Peyer's patch (tissue), 4 donors: ENCODE measurements at regions not wholly inside any gene's neighbourhood (a gene's known extent, or its start where the extent isn't known, plus 50 kb on each side); places are given as distances from the start of the nearest gene placed in this dataset.
"Not testable (repeated sequence)": the region's sequence is repeated elsewhere in the genome, so short reads cannot be mapped to it uniquely, and the experiment has no call there.

Source experiments
- DNase-seq, 3 donors: peaks; one replicate each; pipeline ENCODE4 v3.0.0-alpha.2; 2017 to 2019
- H3K27ac ChIP-seq, 4 donors: fragments of 200-600 bp; sonication (generic); one replicate each; pipeline ENCODE4 v1.5.1; 2016 to 2019
- H3K27me3 ChIP-seq, 2 donors: fragments of 200-600 bp; sonication (generic); one replicate each; pipeline ENCODE4 v1.5.1; 2019
- H3K36me3 ChIP-seq, 3 donors: fragments of 200-600 bp; sonication (generic); one replicate each; pipeline ENCODE4 v1.5.1; 2016 to 2019
- H3K4me1 ChIP-seq, 4 donors: fragments of 200-600 bp; sonication (generic); one replicate each; pipeline ENCODE4 v1.5.1; 2016 to 2019
- H3K4me3 ChIP-seq, 4 donors: fragments of 200-600 bp; sonication (generic); 1 replicate in 3 of 4; 2 replicates in 1 of 4; pipeline ENCODE4 v1.5.1; 2016 to 2019; ENCODE audit warnings: mild to moderate bottlenecking in 1 of 4
- H3K9me3 ChIP-seq, 4 donors: fragments of 200-600 bp; sonication (generic); one replicate each; pipeline ENCODE4 v1.5.1; 2016 to 2019; ENCODE audit warnings: mild to moderate bottlenecking in 1 of 4
- POLR2A ChIP-seq, 2 donors: fragments of 450-650 bp; IDR thresholded peaks; one replicate each; pipeline ENCODE4 v1.5.1; 2017; ENCODE audit warnings: antibody characterized with exemption in 2 of 2, mild to moderate bottlenecking in 2 of 2, moderate library complexity in 2 of 2
- TF ChIP-seq, protein P1 (sequence below), 6 experiments: fragments of 450-650 bp in 4 of 6; fragments of 200-600 bp in 2 of 6; sonication (generic) in 1 of 6; IDR thresholded peaks; one replicate each; pipeline ENCODE4 v1.5.1; 2017 to 2019; ENCODE audit warnings: antibody characterized with exemption in 6 of 6, mild to moderate bottlenecking in 3 of 6, moderate library complexity in 1 of 6

DNA sequence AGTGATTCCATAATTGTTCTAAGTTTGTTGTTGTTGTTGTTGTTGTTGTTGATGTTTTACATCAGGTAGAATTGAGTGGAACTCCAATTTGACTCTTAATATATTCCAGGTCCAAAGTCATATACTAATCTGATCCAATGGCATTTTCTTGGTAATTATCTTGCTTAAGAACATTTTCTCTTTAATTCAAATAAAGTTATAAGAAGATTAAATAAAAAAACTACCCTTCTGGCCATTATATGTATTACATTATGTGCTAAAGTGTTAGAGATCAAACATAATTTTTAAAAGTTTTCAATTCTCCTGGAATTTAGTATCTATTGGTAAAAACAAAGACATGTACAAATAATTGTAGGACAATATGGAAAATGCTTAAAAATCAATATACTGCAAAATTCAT lies 775.4 kb downstream of the LUZP2 start:
- TF ChIP-seq POLR2A (IDR thresholded peaks at IDR 0.05): no peak
- TF ChIP-seq, protein P1, sequence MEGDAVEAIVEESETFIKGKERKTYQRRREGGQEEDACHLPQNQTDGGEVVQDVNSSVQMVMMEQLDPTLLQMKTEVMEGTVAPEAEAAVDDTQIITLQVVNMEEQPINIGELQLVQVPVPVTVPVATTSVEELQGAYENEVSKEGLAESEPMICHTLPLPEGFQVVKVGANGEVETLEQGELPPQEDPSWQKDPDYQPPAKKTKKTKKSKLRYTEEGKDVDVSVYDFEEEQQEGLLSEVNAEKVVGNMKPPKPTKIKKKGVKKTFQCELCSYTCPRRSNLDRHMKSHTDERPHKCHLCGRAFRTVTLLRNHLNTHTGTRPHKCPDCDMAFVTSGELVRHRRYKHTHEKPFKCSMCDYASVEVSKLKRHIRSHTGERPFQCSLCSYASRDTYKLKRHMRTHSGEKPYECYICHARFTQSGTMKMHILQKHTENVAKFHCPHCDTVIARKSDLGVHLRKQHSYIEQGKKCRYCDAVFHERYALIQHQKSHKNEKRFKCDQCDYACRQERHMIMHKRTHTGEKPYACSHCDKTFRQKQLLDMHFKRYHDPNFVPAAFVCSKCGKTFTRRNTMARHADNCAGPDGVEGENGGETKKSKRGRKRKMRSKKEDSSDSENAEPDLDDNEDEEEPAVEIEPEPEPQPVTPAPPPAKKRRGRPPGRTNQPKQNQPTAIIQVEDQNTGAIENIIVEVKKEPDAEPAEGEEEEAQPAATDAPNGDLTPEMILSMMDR (IDR thresholded peaks at IDR 0.05): no peak
- DNase-seq: no peak
- Histone ChIP-seq H3K27ac (no peak overlapping the region), H3K4me3 (no peak overlapping the region), H3K36me3 (no peaks in the 10 kb centered on the region), H3K27me3 (no peaks in the 10 kb centered on the region), H3K4me1 (no peaks in the 10 kb centered on the region), H3K9me3 (no peaks in the 10 kb centered on the region)

DNA sequence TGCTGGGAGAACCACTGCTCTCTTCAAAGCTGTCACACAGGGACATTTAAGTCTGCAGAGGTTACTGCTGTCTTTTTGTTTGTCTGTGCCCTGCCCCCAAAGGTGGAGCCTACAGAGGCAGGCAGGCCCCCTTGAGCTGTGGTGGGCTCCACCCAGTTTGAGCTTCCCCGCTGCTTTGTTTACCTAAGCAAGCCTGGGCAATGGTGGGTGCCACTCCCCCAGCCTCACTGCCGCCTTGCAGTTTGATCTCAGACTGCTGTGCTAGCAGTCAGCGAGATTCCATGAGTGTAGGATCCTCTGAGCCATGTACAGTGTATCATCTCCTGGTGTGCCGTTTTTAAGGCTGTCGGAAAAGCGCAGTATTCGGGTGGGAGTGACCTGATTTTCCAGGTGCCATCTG lies 784.0 kb downstream of the LUZP2 start:
- not testable (repeated sequence) for H3K9me3 ChIP-seq, DNase-seq, H3K4me3 ChIP-seq, H3K36me3 ChIP-seq, H3K4me1 ChIP-seq, H3K27me3 ChIP-seq, H3K27ac ChIP-seq

DNA sequence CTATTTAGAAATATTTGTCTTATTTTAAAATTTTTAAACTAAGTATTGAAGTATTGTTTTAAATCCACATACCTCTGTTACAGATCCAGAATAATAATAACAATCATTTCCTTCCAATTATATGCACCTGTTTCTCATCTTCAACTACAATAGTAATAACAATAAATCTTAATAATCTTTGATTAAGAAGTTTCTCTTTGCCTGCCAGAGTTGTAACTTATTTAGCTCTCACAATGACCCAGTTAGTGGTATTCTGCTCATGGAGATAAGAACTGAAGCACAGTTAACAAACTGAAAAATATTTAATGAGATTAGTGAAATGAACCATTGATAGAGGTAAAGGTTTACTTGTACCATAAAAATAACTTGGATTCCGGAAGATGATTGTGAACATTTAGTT lies 796.3 kb downstream of the LUZP2 start:
- Histone ChIP-seq H3K4me3 (no peak overlapping the region), H3K9me3 (no peaks in the 10 kb centered on the region), H3K36me3 (no peaks in the 10 kb centered on the region), H3K27me3 (no peaks in the 10 kb centered on the region), H3K4me1 (no peaks in the 10 kb centered on the region), H3K27ac (no peak overlapping the region)
- TF ChIP-seq, protein P1 (IDR thresholded peaks at IDR 0.05): no peak
- DNase-seq: no peak

DNA sequence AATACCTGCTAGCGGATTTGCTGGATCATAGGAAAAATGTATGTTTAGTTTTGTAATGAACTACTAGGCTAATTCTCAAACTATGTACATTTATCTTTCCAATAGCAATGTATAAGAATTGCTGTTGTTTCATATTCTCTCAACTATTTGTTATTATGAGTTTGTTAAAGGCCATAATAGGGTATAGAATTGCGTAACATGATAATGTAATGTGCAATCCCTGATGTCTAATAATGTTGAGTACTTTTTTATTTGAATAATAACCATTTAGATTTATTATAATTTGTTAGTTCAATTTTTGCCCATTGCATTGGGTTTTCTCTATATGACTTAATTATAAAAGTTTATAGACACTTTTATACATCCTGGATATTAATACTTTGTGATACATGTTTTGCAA lies 801.6 kb downstream of the LUZP2 start:
- Histone ChIP-seq H3K4me3 (no peak overlapping the region), H3K27me3 (no peaks in the 10 kb centered on the region), H3K27ac (no peak overlapping the region), H3K4me1 (no peaks in the 10 kb centered on the region), H3K36me3 (no peaks in the 10 kb centered on the region), H3K9me3 (no peaks in the 10 kb centered on the region)
- TF ChIP-seq, protein P1 (IDR thresholded peaks at IDR 0.05): no peak
- no peak for TF ChIP-seq POLR2A (IDR thresholded peaks at IDR 0.05)
- no peak for DNase-seq

DNA sequence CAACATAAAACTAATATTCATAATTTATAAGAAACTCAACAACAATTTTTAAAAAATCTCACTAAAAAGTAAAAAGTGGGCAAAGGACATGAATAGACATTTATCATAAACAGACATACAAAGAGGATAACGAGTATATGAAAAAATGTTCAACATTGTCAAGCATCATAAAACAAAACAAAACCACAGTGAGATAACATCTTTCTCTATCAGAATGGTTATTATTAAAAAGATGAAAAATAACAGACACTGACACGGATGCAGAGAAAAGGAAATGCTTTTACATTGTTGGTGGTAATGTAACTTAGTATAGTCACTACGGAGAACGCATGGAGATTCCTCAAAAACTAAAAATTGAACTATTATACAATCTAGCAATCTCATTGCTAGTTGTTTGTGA lies 813.0 kb downstream of the LUZP2 start:
- TF ChIP-seq POLR2A (IDR thresholded peaks at IDR 0.05): no peak
- TF ChIP-seq, protein P1 (IDR thresholded peaks at IDR 0.05): no peak
- no peak for DNase-seq
- Histone ChIP-seq H3K27ac (no peak overlapping the region), H3K4me3 (no peak overlapping the region), H3K36me3 (no peaks in the 10 kb centered on the region), H3K27me3 (no peaks in the 10 kb centered on the region), H3K9me3 (no peaks in the 10 kb centered on the region), H3K4me1 (no peaks in the 10 kb centered on the region)

DNA sequence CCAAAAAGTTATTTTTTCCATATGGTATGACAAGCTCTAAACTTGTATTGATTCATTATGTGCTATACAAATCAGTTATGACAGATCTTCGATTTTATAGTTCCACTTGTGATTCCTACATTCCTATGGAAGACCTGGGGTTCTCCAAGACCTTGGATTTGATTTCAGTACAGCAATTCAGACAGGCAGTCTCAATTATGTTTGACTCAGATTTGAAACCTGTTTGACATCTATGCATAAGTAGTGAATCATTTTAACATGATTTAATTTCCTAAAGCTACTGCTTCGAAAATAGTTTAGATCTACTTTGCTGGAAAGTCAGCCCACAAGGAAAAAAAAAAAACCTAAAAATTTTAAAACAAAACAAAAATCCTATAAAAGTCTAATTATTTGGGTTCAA lies 820.4 kb downstream of the LUZP2 start:
- no peak for TF ChIP-seq POLR2A (IDR thresholded peaks at IDR 0.05)
- TF ChIP-seq, protein P1 (IDR thresholded peaks at IDR 0.05): no peak

More for the DNA sequence above, 820.4 kb downstream of the LUZP2 start:
- no peak overlapping the region for H3K4me3 ChIP-seq
- no peaks in the 10 kb centered on the region for H3K27me3 ChIP-seq
- DNase-seq: no peak
- H3K4me1 ChIP-seq: no peaks in the 10 kb centered on the region
- H3K36me3 ChIP-seq: no peaks in the 10 kb centered on the region
- no peak overlapping the region for H3K27ac ChIP-seq
- H3K9me3 ChIP-seq: no peaks in the 10 kb centered on the region
